SK-N-SH treated with all-trans-retinoic acid at 6 μM for 48 hours (cell line): ENCODE measurements at regions not wholly inside any gene's neighbourhood (a gene's known extent, or its start where the extent isn't known, plus 50 kb on each side); places are given as distances from the start of the nearest gene placed in this dataset.

Experiments
- ATAC-seq: fragments of 200-7000 bp; cut with Tn5 transposase; 3 replicates; pipeline ENCODE4 v1.9.1; 2020; ENCODE audit warnings: mild to moderate bottlenecking, moderate library complexity
- ARNTL ChIP-seq: fragments of 450-650 bp; formaldehyde crosslinking; IDR thresholded peaks from 2 replicates; pipeline ENCODE4 v1.5.0; 2020; ENCODE audit warnings: low read depth, mild to moderate bottlenecking, moderate library complexity, borderline replicate concordance
- BACH2 ChIP-seq: fragments of 250-450 bp; sonication (Bioruptor Pico); IDR thresholded peaks from 2 replicates; pipeline ENCODE4 v1.9.0; 2021; ENCODE audit warnings: mild to moderate bottlenecking, borderline replicate concordance
- CREB5 ChIP-seq: fragments of 250-450 bp; sonication (Bioruptor Pico); IDR thresholded peaks from 2 replicates; pipeline ENCODE4 v1.5.1; 2020; ENCODE audit warnings: low read depth, mild to moderate bottlenecking, moderate library complexity
- CSDC2 ChIP-seq: fragments of 250-450 bp; sonication (Bioruptor Pico); IDR thresholded peaks from 2 replicates; pipeline ENCODE4 v1.5.0; 2020; ENCODE audit warnings: mild to moderate bottlenecking, moderate library complexity
- ESRRG ChIP-seq: fragments of 250-450 bp; sonication (Bioruptor Pico); IDR thresholded peaks from 2 replicates; pipeline ENCODE4 v1.6.1; 2021; ENCODE audit warnings: mild to moderate bottlenecking
- GLIS3 ChIP-seq: fragments of 250-450 bp; sonication (Bioruptor Pico); IDR thresholded peaks from 2 replicates; pipeline ENCODE4 v1.5.0; 2020; ENCODE audit warnings: mild to moderate bottlenecking, moderate library complexity
- ISL1 ChIP-seq: fragments of 250-450 bp; sonication (Bioruptor Pico); IDR thresholded peaks from 2 replicates; pipeline ENCODE4 v2.1.2; 2022; ENCODE audit warnings: mild to moderate bottlenecking, moderate library complexity
- OSR1 ChIP-seq: fragments of 250-450 bp; sonication (Bioruptor Pico); IDR thresholded peaks from 2 replicates; pipeline ENCODE4 v1.8.0; 2022; ENCODE audit warnings: moderate library complexity, mild to moderate bottlenecking, inconsistent platforms
- PATZ1 ChIP-seq: fragments of 250-450 bp; sonication (Bioruptor Pico); IDR thresholded peaks from 2 replicates; pipeline ENCODE4 v1.8.0; 2020; ENCODE audit warnings: mild to moderate bottlenecking, moderate library complexity, borderline replicate concordance
- POU6F1 ChIP-seq: fragments of 250-450 bp; sonication (Bioruptor Pico); IDR thresholded peaks from 2 replicates; pipeline ENCODE4 v1.8.0; 2021; ENCODE audit warnings: low read depth, mild to moderate bottlenecking, moderate library complexity, borderline replicate concordance
- PPARA ChIP-seq: fragments of 250-450 bp; sonication (Bioruptor Pico); IDR thresholded peaks from 2 replicates; pipeline ENCODE4 v1.5.0; 2020; ENCODE audit warnings: mild to moderate bottlenecking, borderline replicate concordance
- RARB ChIP-seq: fragments of 250-450 bp; sonication (Bioruptor Pico); IDR thresholded peaks from 2 replicates; pipeline ENCODE4 v1.8.0; 2021; ENCODE audit warnings: mild to moderate bottlenecking, moderate library complexity
- TCF4 ChIP-seq: fragments of 250-450 bp; sonication (Bioruptor Pico); IDR thresholded peaks from 2 replicates; pipeline ENCODE4 v1.8.0; 2021; ENCODE audit warnings: mild to moderate bottlenecking, moderate library complexity, borderline replicate concordance
- TOX ChIP-seq: fragments of 250-450 bp; sonication (Bioruptor Pico); IDR thresholded peaks from 2 replicates; pipeline ENCODE4 v1.8.0; 2021; ENCODE audit warnings: mild to moderate bottlenecking, moderate library complexity, borderline replicate concordance
- TSHZ2 ChIP-seq: fragments of 250-450 bp; sonication (Bioruptor Pico); IDR thresholded peaks from 2 replicates; pipeline ENCODE4 v1.5.0; 2020; ENCODE audit warnings: mild to moderate bottlenecking, moderate library complexity
- ZC3H10 ChIP-seq: fragments of 250-450 bp; sonication (Bioruptor Pico); IDR thresholded peaks from 2 replicates; pipeline ENCODE4 v1.5.1; 2021; ENCODE audit warnings: mild to moderate bottlenecking, moderate library complexity
- ZFP3 ChIP-seq: fragments of 250-450 bp; sonication (Bioruptor Pico); IDR thresholded peaks from 2 replicates; pipeline ENCODE4 v1.5.0; 2020; ENCODE audit warnings: mild to moderate bottlenecking, moderate library complexity
- ZFP30 ChIP-seq: fragments of 450-650 bp; formaldehyde crosslinking; IDR thresholded peaks from 2 replicates; pipeline ENCODE4 v1.5.0; 2022; ENCODE audit warnings: mild to moderate bottlenecking, moderate library complexity
- ZNF565 ChIP-seq: fragments of 450-650 bp; formaldehyde crosslinking; conservative IDR thresholded peaks from 2 replicates; pipeline ENCODE4 v1.5.0; 2020; ENCODE audit warnings: low read depth, mild to moderate bottlenecking, moderate library complexity
- ZNF70 ChIP-seq: fragments of 450-650 bp; formaldehyde crosslinking; IDR thresholded peaks from 2 replicates; pipeline ENCODE4 v1.5.0; 2020; ENCODE audit warnings: mild to moderate bottlenecking, moderate library complexity
- ZNF8 ChIP-seq: fragments of 450-650 bp; formaldehyde crosslinking; IDR thresholded peaks from 2 replicates; pipeline ENCODE4 v1.5.0; 2020; ENCODE audit warnings: mild to moderate bottlenecking, moderate library complexity

- no peak for ATAC-seq
- TF ChIP-seq ESRRG (CRISPR knock-in tag) (no peak), ZNF70 (CRISPR knock-in tag) (no peak), TOX (CRISPR knock-in tag) (no peak), ZNF8 (no peak), CSDC2 (no peak), BACH2 (CRISPR knock-in tag) (no peak), ARNTL (CRISPR knock-in tag) (no peak)
These were observed 125.1 kb upstream of the LYZL1 start for GRCh38 chr10:29163746-29164145.

GRCh38 chr10:29166713-29167112 is 122.2 kb upstream of the LYZL1 start:
- ATAC-seq: no peak
- TF ChIP-seq OSR1 (no peak), CREB5 (CRISPR knock-in tag) (no peak), TSHZ2 (CRISPR knock-in tag) (no peak)

- TF ChIP-seq TCF4 (CRISPR knock-in tag) (no peak), RARB (CRISPR knock-in tag) (no peak), ZC3H10 (CRISPR knock-in tag) (no peak), CREB5 (CRISPR knock-in tag) (no peak), ESRRG (CRISPR knock-in tag) (no peak), TOX (CRISPR knock-in tag) (no peak), ISL1 (CRISPR knock-in tag) (no peak), PPARA (CRISPR knock-in tag) (no peak), TSHZ2 (CRISPR knock-in tag) (no peak), ZFP30 (CRISPR knock-in tag) (no peak), ZNF70 (CRISPR knock-in tag) (no peak), CSDC2 (no peak), BACH2 (CRISPR knock-in tag) (no peak), GLIS3 (CRISPR knock-in tag) (no peak), PATZ1 (CRISPR knock-in tag) (no peak), ARNTL (CRISPR knock-in tag) (no peak), POU6F1 (CRISPR knock-in tag) (no peak), ZFP3 (CRISPR knock-in tag) (no peak), ZNF565 (CRISPR knock-in tag) (no peak), ZNF8 (no peak)
- ATAC-seq: no peak
These were observed 119.8 kb upstream of the LYZL1 start for GRCh38 chr10:29169021-29169420.
